ENCODE measurements at regions not wholly inside any gene's neighbourhood (a gene's known extent, or its start where the extent isn't known, plus 50 kb on each side); places are given as distances from the start of the nearest gene placed in this dataset.

GRCh38 chr2:59733970-59734369 is 819.5 kb downstream of the BCL11A start:
- TF ChIP-seq EZH2phosphoT487 (IDR thresholded peaks at IDR 0.05; ENCODE audit: insufficient read depth, low read depth) (no peak), EZH2 (IDR thresholded peaks at IDR 0.05; ENCODE audit: insufficient read depth, poor library complexity, severe bottlenecking) (no peak)

All from GM23248 (cell line).